ENCODE measurements at regions not wholly inside any gene's neighbourhood (a gene's known extent, or its start where the extent isn't known, plus 50 kb on each side); places are given as distances from the start of the nearest gene placed in this dataset.

DNA sequence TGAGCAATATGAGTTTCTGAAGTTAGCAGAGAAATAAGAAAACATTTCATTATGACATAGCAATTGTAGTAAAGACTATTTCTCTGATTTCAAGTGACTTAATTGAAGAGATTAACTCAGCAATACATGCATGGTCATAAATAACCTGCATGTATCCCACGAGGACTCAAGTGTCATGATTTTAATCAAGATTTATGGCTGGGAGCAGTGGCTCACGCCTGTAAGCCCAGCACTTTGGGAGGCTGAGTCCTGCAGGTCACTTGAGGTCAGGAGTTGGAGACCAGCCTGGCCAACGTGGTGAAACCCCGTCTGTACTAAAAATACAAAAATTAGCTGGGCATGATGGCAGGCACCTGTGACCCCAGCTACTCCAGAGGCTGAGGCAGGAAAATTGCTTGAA, 311.9 kb upstream of the PLD5 start:
- TF ChIP-seq POLR2A (IDR thresholded peaks at IDR 0.05; ENCODE audit: borderline replicate concordance, extremely low read depth, insufficient read depth, insufficient read length) (no peak), CBX3 (IDR thresholded peaks at IDR 0.05; ENCODE audit: low read depth) (no peak), RAD21 (IDR thresholded peaks at IDR 0.05; ENCODE audit: low read depth) (no peak), EZH2 (IDR thresholded peaks at IDR 0.05) (no peak), ZFX (IDR thresholded peaks at IDR 0.05) (no peak), YY1 (IDR thresholded peaks at IDR 0.05; ENCODE audit: extremely low read depth, insufficient replicate concordance, low read depth, low read length) (no peak), JUND (IDR thresholded peaks at IDR 0.05) (no peak), ELF1 (IDR thresholded peaks at IDR 0.05; ENCODE audit: borderline replicate concordance, low read depth) (no peak), CEBPB (IDR thresholded peaks at IDR 0.05; ENCODE audit: low read depth) (no peak)
- TF ChIP-seq, protein P1, sequence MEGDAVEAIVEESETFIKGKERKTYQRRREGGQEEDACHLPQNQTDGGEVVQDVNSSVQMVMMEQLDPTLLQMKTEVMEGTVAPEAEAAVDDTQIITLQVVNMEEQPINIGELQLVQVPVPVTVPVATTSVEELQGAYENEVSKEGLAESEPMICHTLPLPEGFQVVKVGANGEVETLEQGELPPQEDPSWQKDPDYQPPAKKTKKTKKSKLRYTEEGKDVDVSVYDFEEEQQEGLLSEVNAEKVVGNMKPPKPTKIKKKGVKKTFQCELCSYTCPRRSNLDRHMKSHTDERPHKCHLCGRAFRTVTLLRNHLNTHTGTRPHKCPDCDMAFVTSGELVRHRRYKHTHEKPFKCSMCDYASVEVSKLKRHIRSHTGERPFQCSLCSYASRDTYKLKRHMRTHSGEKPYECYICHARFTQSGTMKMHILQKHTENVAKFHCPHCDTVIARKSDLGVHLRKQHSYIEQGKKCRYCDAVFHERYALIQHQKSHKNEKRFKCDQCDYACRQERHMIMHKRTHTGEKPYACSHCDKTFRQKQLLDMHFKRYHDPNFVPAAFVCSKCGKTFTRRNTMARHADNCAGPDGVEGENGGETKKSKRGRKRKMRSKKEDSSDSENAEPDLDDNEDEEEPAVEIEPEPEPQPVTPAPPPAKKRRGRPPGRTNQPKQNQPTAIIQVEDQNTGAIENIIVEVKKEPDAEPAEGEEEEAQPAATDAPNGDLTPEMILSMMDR (IDR thresholded peaks at IDR 0.05 in 2 of 3, conservative IDR thresholded peaks at IDR 0.05 in 1 of 3; ENCODE audit: borderline replicate concordance in 1 of 3, insufficient read depth in 1 of 3, low read depth in 2 of 3, low read length in 2 of 3), result no peak
- TF ChIP-seq, protein P2, sequence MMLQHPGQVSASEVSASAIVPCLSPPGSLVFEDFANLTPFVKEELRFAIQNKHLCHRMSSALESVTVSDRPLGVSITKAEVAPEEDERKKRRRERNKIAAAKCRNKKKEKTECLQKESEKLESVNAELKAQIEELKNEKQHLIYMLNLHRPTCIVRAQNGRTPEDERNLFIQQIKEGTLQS (IDR thresholded peaks at IDR 0.05), result no peak
